Trophoblast cell (in vitro differentiated cells and primary cell): ENCODE measurements at regions not wholly inside any gene's neighbourhood (a gene's known extent, or its start where the extent isn't known, plus 50 kb on each side); places are given as distances from the start of the nearest gene placed in this dataset.
"Not testable (repeated sequence)": the region's sequence is repeated elsewhere in the genome, so short reads cannot be mapped to it uniquely, and the experiment has no call there.

Experiments used
- DNase-seq, 2 donors: peaks; one replicate each; pipeline ENCODE4 v3.0.0-alpha.2; 2016
- H2AFZ ChIP-seq: 2 replicates; pipeline ENCODE4 v1.6.1; 2013; ENCODE audit warnings: low read length, moderate library complexity, mild to moderate bottlenecking; ENCODE audit not compliant: insufficient read depth, poor library complexity
- H2AK5ac ChIP-seq: 2 replicates; pipeline ENCODE4 v1.6.1; 2013; ENCODE audit warnings: mild to moderate bottlenecking, low read length
- H2BK120ac ChIP-seq: 2 replicates; pipeline ENCODE4 v1.6.1; 2013; ENCODE audit warnings: low read length, mild to moderate bottlenecking, moderate library complexity; ENCODE audit not compliant: insufficient read depth, poor library complexity
- H2BK12ac ChIP-seq: 2 replicates; pipeline ENCODE4 v1.6.1; 2013; ENCODE audit warnings: mild to moderate bottlenecking, low read length, moderate library complexity
- H2BK5ac ChIP-seq: 2 replicates; pipeline ENCODE4 v1.6.1; 2013; ENCODE audit warnings: low read length, low read depth, moderate library complexity, mild to moderate bottlenecking; ENCODE audit not compliant: poor library complexity
- H3K14ac ChIP-seq: 2 replicates; pipeline ENCODE4 v1.6.1; 2013; ENCODE audit warnings: mild to moderate bottlenecking, low read length
- H3K18ac ChIP-seq: 2 replicates; pipeline ENCODE4 v1.6.1; 2013; ENCODE audit warnings: mild to moderate bottlenecking, low read length
- H3K23ac ChIP-seq: 2 replicates; pipeline ENCODE4 v1.6.1; 2013; ENCODE audit warnings: low read length
- H3K27ac ChIP-seq: 2 replicates; pipeline ENCODE4 v1.5.1; 2013; ENCODE audit warnings: low read depth, mild to moderate bottlenecking, inconsistent platforms, low read length, moderate library complexity
- H3K27me3 ChIP-seq: 2 replicates; pipeline ENCODE4 v1.6.1; 2013; ENCODE audit warnings: inconsistent platforms, mild to moderate bottlenecking, low read length, moderate library complexity; ENCODE audit not compliant: insufficient read depth
- H3K36me3 ChIP-seq, 2 experiments: 1 replicate in 1 of 2; 2 replicates in 1 of 2; pipeline ENCODE4 v1.6.1; 2013; ENCODE audit warnings: low read length in 2 of 2, mild to moderate bottlenecking in 2 of 2, moderate library complexity in 1 of 2; ENCODE audit not compliant: insufficient read depth in 2 of 2, control insufficient read depth in 1 of 2
- H3K4ac ChIP-seq: 2 replicates; pipeline ENCODE4 v1.6.1; 2013; ENCODE audit warnings: low read depth, mild to moderate bottlenecking, low read length, moderate library complexity
- H3K4me1 ChIP-seq, 2 experiments: 1 replicate in 1 of 2; 2 replicates in 1 of 2; pipeline ENCODE4 v1.6.1; 2013; ENCODE audit warnings: low read length in 2 of 2, mild to moderate bottlenecking in 2 of 2, moderate library complexity in 1 of 2; ENCODE audit not compliant: insufficient read depth in 2 of 2, control insufficient read depth in 1 of 2
- H3K4me2 ChIP-seq: 2 replicates; pipeline ENCODE4 v1.6.1; 2013; ENCODE audit warnings: inconsistent platforms, mild to moderate bottlenecking, low read length, moderate library complexity
- H3K4me3 ChIP-seq: 2 replicates; pipeline ENCODE4 v1.5.1; 2013; ENCODE audit warnings: mild to moderate bottlenecking, low read depth, low read length, inconsistent platforms
- H3K79me1 ChIP-seq: one replicate; pipeline ENCODE4 v1.6.1; 2013; ENCODE audit warnings: low read length
- H3K79me2 ChIP-seq: 2 replicates; pipeline ENCODE4 v1.6.1; 2013; ENCODE audit warnings: low read length, mild to moderate bottlenecking; ENCODE audit not compliant: control insufficient read depth, insufficient read depth, poor library complexity
- H3K9ac ChIP-seq: 2 replicates; pipeline ENCODE4 v1.6.1; 2013; ENCODE audit warnings: mild to moderate bottlenecking, low read length
- H3K9me3 ChIP-seq: 2 replicates; pipeline ENCODE4 v1.6.1; 2013; ENCODE audit warnings: low read depth, mild to moderate bottlenecking, control low read depth, inconsistent platforms, low read length; ENCODE audit not compliant: insufficient read depth
- H4K12ac ChIP-seq: 2 replicates; pipeline ENCODE4 v1.6.1; 2013; ENCODE audit warnings: low read depth, mild to moderate bottlenecking, low read length, moderate library complexity
- H4K8ac ChIP-seq: 2 replicates; pipeline ENCODE4 v1.6.1; 2013; ENCODE audit warnings: low read depth, mild to moderate bottlenecking, low read length, moderate library complexity
- H4K91ac ChIP-seq: one replicate; pipeline ENCODE4 v1.6.1; 2013; ENCODE audit warnings: low read depth, mild to moderate bottlenecking, low read length, moderate library complexity
- WGBS: extraction: QIAGEN DNeasy Blood & Tissue Kit; methylation state at CpG from one replicate; pipeline ENCODE4 v1.1.7; 2013; ENCODE audit warnings: missing lambda C conversion rate; ENCODE audit not compliant: insufficient read length, insufficient coverage; ENCODE audit errors: extremely low coverage; 5-methylcytosine and 5-hydroxymethylcytosine counted together

- Histone ChIP-seq H3K9ac (no peak overlapping the region), H3K36me3 (no peaks in the 10 kb centered on the region), H4K8ac (no peak overlapping the region), H2BK5ac (no peak overlapping the region), H2AK5ac (no peak overlapping the region), H3K79me1 (no peaks in the 10 kb centered on the region), H3K27ac (no peak overlapping the region), H3K14ac (no peak overlapping the region), H3K4me3 (no peak overlapping the region), H3K23ac (no peak overlapping the region), H2BK12ac (no peak overlapping the region), H3K27me3 (no peaks in the 10 kb centered on the region), H3K79me2 (no peaks in the 10 kb centered on the region), H4K12ac (no peak overlapping the region), H3K4ac (no peak overlapping the region), H4K91ac (no peak overlapping the region), H2BK120ac (no peak overlapping the region), H3K4me1 (peaks cover 2% of the 10 kb centered on the region in 2 experiments), H2AFZ (no peak overlapping the region), H3K9me3 (no peaks in the 10 kb centered on the region), H3K4me2 (no peak overlapping the region), H3K18ac (no peak overlapping the region)
- no CpG with 5 or more reads among the region's 1 CpG for WGBS
- no peak for DNase-seq
Observed at GRCh38 chr1:79704067-79704466, 697.5 kb upstream of the ADGRL4 start.

GRCh38 chr1:79702336-79702999, 695.9 kb upstream of the ADGRL4 start:
- not testable (repeated sequence) for H3K14ac ChIP-seq, H4K8ac ChIP-seq, H3K36me3 ChIP-seq, H2AK5ac ChIP-seq, H2AFZ ChIP-seq, H3K4me1 ChIP-seq, H3K9me3 ChIP-seq, H3K4me3 ChIP-seq, H3K27ac ChIP-seq, H3K79me2 ChIP-seq, H3K18ac ChIP-seq, H2BK5ac ChIP-seq, H3K27me3 ChIP-seq, H4K91ac ChIP-seq, H2BK12ac ChIP-seq, H3K4ac ChIP-seq, H3K79me1 ChIP-seq, H2BK120ac ChIP-seq, H3K9ac ChIP-seq, H3K4me2 ChIP-seq, H3K23ac ChIP-seq, H4K12ac ChIP-seq
- WGBS: no CpG with 5 or more reads among the region's 4 CpGs
- DNase-seq: peak; percentile 2 to 38

- Histone ChIP-seq H3K4ac (no peak overlapping the region), H4K8ac (no peak overlapping the region), H3K4me2 (no peak overlapping the region), H3K79me1 (no peaks in the 10 kb centered on the region), H3K14ac (no peak overlapping the region), H2BK5ac (no peak overlapping the region), H2BK12ac (no peak overlapping the region), H3K36me3 (no peaks in the 10 kb centered on the region), H3K27me3 (no peaks in the 10 kb centered on the region), H4K12ac (no peak overlapping the region), H2BK120ac (no peak overlapping the region), H3K27ac (no peak overlapping the region), H3K23ac (no peak overlapping the region), H2AK5ac (no peak overlapping the region), H2AFZ (no peak overlapping the region), H3K4me1 (no peaks in the 10 kb centered on the region), H3K79me2 (no peaks in the 10 kb centered on the region), H3K9me3 (no peaks in the 10 kb centered on the region), H3K9ac (no peak overlapping the region), H4K91ac (no peak overlapping the region), H3K4me3 (no peak overlapping the region), H3K18ac (no peak overlapping the region)
- DNase-seq: no peak
Observed at GRCh38 chr1:79695138-79695537, 688.6 kb upstream of the ADGRL4 start.

- no peak overlapping the region for H2BK12ac ChIP-seq
- H3K9me3 ChIP-seq: no peaks in the 10 kb centered on the region
- H3K4ac ChIP-seq: no peak overlapping the region
- H2BK5ac ChIP-seq: no peak overlapping the region
- H3K79me1 ChIP-seq: no peaks in the 10 kb centered on the region
- H2AK5ac ChIP-seq: no peak overlapping the region
- H3K27me3 ChIP-seq: no peaks in the 10 kb centered on the region
- no peaks in the 10 kb centered on the region for H3K4me1 ChIP-seq
- no peak overlapping the region for H4K91ac ChIP-seq
- H3K4me3 ChIP-seq: no peak overlapping the region
- H3K79me2 ChIP-seq: no peaks in the 10 kb centered on the region
- H3K23ac ChIP-seq: no peak overlapping the region
- H2BK120ac ChIP-seq: no peak overlapping the region
- H3K36me3 ChIP-seq: no peaks in the 10 kb centered on the region
- no peak overlapping the region for H4K8ac ChIP-seq
- no CpG with 5 or more reads among the region's 1 CpG for WGBS
- DNase-seq: no peak
- H4K12ac ChIP-seq: no peak overlapping the region
- H2AFZ ChIP-seq: no peak overlapping the region
- H3K27ac ChIP-seq: no peak overlapping the region
- no peak overlapping the region for H3K14ac ChIP-seq
- no peak overlapping the region for H3K9ac ChIP-seq
- H3K4me2 ChIP-seq: no peak overlapping the region
- H3K18ac ChIP-seq: no peak overlapping the region
Observed at GRCh38 chr1:79694241-79694640, 687.7 kb upstream of the ADGRL4 start.
